A172 (cell line): ENCODE measurements at regions not wholly inside any gene's neighbourhood (a gene's known extent, or its start where the extent isn't known, plus 50 kb on each side); places are given as distances from the start of the nearest gene placed in this dataset.
"Not testable (repeated sequence)": the region's sequence is repeated elsewhere in the genome, so short reads cannot be mapped to it uniquely, and the experiment has no call there.

Experiments
- DNase-seq: peaks from one replicate; pipeline ENCODE4 v3.0.0-alpha.2; 2015; ENCODE audit warnings: low spot score

- no peak for DNase-seq
These were observed 147.5 kb upstream of the PIK3R1 start for GRCh38 chr5:68067976-68068603.

- no peak for DNase-seq
These were observed 148.3 kb upstream of the PIK3R1 start for GRCh38 chr5:68067291-68067690.

GRCh38 chr5:68066277-68066955 is 149.1 kb upstream of the PIK3R1 start:
- DNase-seq = no peak

- not testable (repeated sequence) for DNase-seq
These were observed 150.2 kb upstream of the PIK3R1 start for GRCh38 chr5:68065321-68065720.

GRCh38 chr5:68060382-68060781 is 155.2 kb upstream of the PIK3R1 start:
- no peak for DNase-seq

- no peak for DNase-seq
These were observed 158.4 kb upstream of the PIK3R1 start for GRCh38 chr5:68057191-68057590.

- DNase-seq = no peak
These were observed 159.9 kb upstream of the PIK3R1 start for GRCh38 chr5:68055686-68056085.

- no peak for DNase-seq
These were observed 160.9 kb upstream of the PIK3R1 start for GRCh38 chr5:68054638-68055037.

- DNase-seq = peak; percentile 28
These were observed 162.4 kb upstream of the PIK3R1 start for GRCh38 chr5:68053202-68053601.

GRCh38 chr5:68049053-68049713 is 166.4 kb upstream of the PIK3R1 start:
- no peak for DNase-seq

GRCh38 chr5:68048516-68048915 is 167.0 kb upstream of the PIK3R1 start:
- DNase-seq = no peak

GRCh38 chr5:68048054-68048453 is 167.5 kb upstream of the PIK3R1 start:
- DNase-seq = not testable (repeated sequence)

GRCh38 chr5:68047035-68047434 is 168.5 kb upstream of the PIK3R1 start:
- no peak for DNase-seq

GRCh38 chr5:68046445-68046844 is 169.1 kb upstream of the PIK3R1 start:
- peak; percentile 96 for DNase-seq

- no peak for DNase-seq
These were observed 174.3 kb upstream of the PIK3R1 start for GRCh38 chr5:68041293-68041692.

GRCh38 chr5:68037546-68037945 is 178.0 kb upstream of the PIK3R1 start:
- no peak for DNase-seq

GRCh38 chr5:68033961-68034571 is 181.5 kb upstream of the PIK3R1 start:
- DNase-seq = no peak

- DNase-seq = no peak
These were observed 182.5 kb upstream of the PIK3R1 start for GRCh38 chr5:68033029-68033428.

- no peak for DNase-seq
These were observed 183.3 kb upstream of the PIK3R1 start for GRCh38 chr5:68032216-68032762.

- DNase-seq = peak; percentile 4
These were observed 187.3 kb upstream of the PIK3R1 start for GRCh38 chr5:68028131-68028727.

- peak; percentile 60 for DNase-seq
These were observed 188.0 kb upstream of the PIK3R1 start for GRCh38 chr5:68027519-68027918.
